Endothelial cell of umbilical vein (primary cell): ENCODE measurements at regions not wholly inside any gene's neighbourhood (a gene's known extent, or its start where the extent isn't known, plus 50 kb on each side); places are given as distances from the start of the nearest gene placed in this dataset.

Experiments
- BruUV-seq: library from RNA; stranded (reverse); fragments of 400-500 nt; replicated peaks from 2 replicates; lab custom pipeline; 2021; lab: Mats Ljungman, UMichigan
- CTCF ChIA-PET: fragments of 300-600, 350-600 bp; sonication (Branson Sonifier 250); formaldehyde crosslinking; loops from one replicate; lab custom pipeline; 2021; ENCODE audit warnings: antibody characterized with exemption, inconsistent platforms; lab: Charles Lee
- POLR2A ChIA-PET: fragments of 300-600, 350-600 bp; sonication (Branson Sonifier 250); formaldehyde crosslinking; loops from one replicate; lab custom pipeline; 2021; ENCODE audit warnings: antibody characterized with exemption, inconsistent platforms; lab: Charles Lee
- DNase-seq: peaks from one replicate; pipeline ENCODE4 v3.0.0-alpha.2; 2011; ENCODE audit warnings: low read depth, low spot score
- FAIRE-seq: peaks from 2 replicates; lab custom pipeline; 2011; peaks lifted over from hg19 to GRCh38; lab: Jason Lieb, UNC
- H2AFZ ChIP-seq: 2 replicates; pipeline ENCODE4 v1.6.0; 2012; ENCODE audit warnings: low read depth, low read length, control low read depth, inconsistent platforms
- H3K27ac ChIP-seq: 2 replicates; pipeline ENCODE4 v1.5.1; 2011; ENCODE audit warnings: low read depth, mild to moderate bottlenecking, control low read depth, low read length, moderate library complexity; ENCODE audit not compliant: insufficient read depth
- H3K27me3 ChIP-seq, 2 experiments: 2 replicates each; pipeline versions ENCODE4 v1.6.0 to v1.6.1; 2011; ENCODE audit warnings: low read length in 2 of 2, mixed read lengths in 1 of 2; ENCODE audit not compliant: control insufficient read depth in 2 of 2, insufficient read depth in 2 of 2
- H3K36me3 ChIP-seq, 2 experiments: 2 replicates in 1 of 2; 3 replicates in 1 of 2; pipeline ENCODE4 v1.5.1; 2011; ENCODE audit warnings: low read length in 2 of 2, mild to moderate bottlenecking in 1 of 2, moderate library complexity in 1 of 2; ENCODE audit not compliant: control insufficient read depth in 2 of 2, insufficient read depth in 2 of 2; ENCODE audit errors: extremely low read depth in 1 of 2
- H3K4me1 ChIP-seq: 3 replicates; pipeline ENCODE4 v1.5.1; 2011; ENCODE audit warnings: mild to moderate bottlenecking, low read length; ENCODE audit not compliant: control insufficient read depth, insufficient read depth; ENCODE audit errors: extremely low read depth
- H3K4me2 ChIP-seq: 2 replicates; pipeline ENCODE4 v1.6.1; 2011; ENCODE audit warnings: low read length, control low read depth, mixed read lengths; ENCODE audit not compliant: insufficient read depth
- H3K4me3 ChIP-seq, 3 experiments: fragments of 200-600 bp in 1 of 3; sonication (generic), shearing (Covaris generic) in 1 of 3; replicated peaks in 1 of 3; 2 replicates each; pipeline ENCODE4 v1.5.1; 2011 to 2016; ENCODE audit warnings: control low read depth in 3 of 3, low read length in 3 of 3, mild to moderate bottlenecking in 2 of 3, inconsistent platforms in 1 of 3, low read depth in 1 of 3, moderate library complexity in 1 of 3; ENCODE audit not compliant: insufficient read depth in 1 of 3
- H3K79me2 ChIP-seq: 2 replicates; pipeline ENCODE4 v1.6.0; 2012; ENCODE audit warnings: low read length, inconsistent platforms; ENCODE audit not compliant: control insufficient read depth, insufficient read depth
- H3K9ac ChIP-seq: replicated peaks from 2 replicates; pipeline ENCODE3; 2011; ENCODE audit warnings: low read length, control low read depth; ENCODE audit not compliant: insufficient read depth; ENCODE audit errors: extremely low read depth
- H3K9me1 ChIP-seq: replicated peaks from 3 replicates; pipeline ENCODE4 v1.6.0; 2011; ENCODE audit warnings: mild to moderate bottlenecking, low read length; ENCODE audit not compliant: control insufficient read depth, insufficient read depth; ENCODE audit errors: extremely low read depth
- H3K9me3 ChIP-seq: replicated peaks from 2 replicates; pipeline ENCODE4 v1.5.1; 2012; ENCODE audit warnings: low read length, inconsistent platforms; ENCODE audit not compliant: control insufficient read depth, insufficient read depth
- H4K20me1 ChIP-seq: replicated peaks from 2 replicates; pipeline ENCODE3; 2011; ENCODE audit warnings: mild to moderate bottlenecking, low read length; ENCODE audit not compliant: control insufficient read depth, insufficient read depth; ENCODE audit errors: extremely low read depth
- EZH2 ChIP-seq: IDR thresholded peaks from 2 replicates; pipeline ENCODE4 v1.6.1; 2012; ENCODE audit warnings: borderline replicate concordance, low read depth, mild to moderate bottlenecking, moderate library complexity, low read length, inconsistent platforms; ENCODE audit not compliant: severe bottlenecking
- FOS ChIP-seq: IDR thresholded peaks from 2 replicates; pipeline ENCODE4 v1.6.1; 2011; ENCODE audit warnings: mild to moderate bottlenecking, low read length, moderate library complexity, borderline replicate concordance; ENCODE audit not compliant: insufficient read depth
- GATA2 ChIP-seq: IDR thresholded peaks from 2 replicates; pipeline ENCODE4 v1.7.0; 2011; ENCODE audit warnings: low read depth, mild to moderate bottlenecking, moderate library complexity, mixed read lengths, low read length; ENCODE audit not compliant: insufficient read length, insufficient read depth
- JUN ChIP-seq: IDR thresholded peaks from 2 replicates; pipeline ENCODE4 v1.6.1; 2011; ENCODE audit warnings: borderline replicate concordance, low read depth; ENCODE audit not compliant: insufficient read length, insufficient read depth
- MYC ChIP-seq: IDR thresholded peaks from one replicate; pipeline ENCODE4 v1.6.1; 2011; ENCODE audit warnings: mild to moderate bottlenecking, low read depth, low read length
- POLR2A ChIP-seq: IDR thresholded peaks from 2 replicates; pipeline ENCODE4 v1.6.1; 2012; ENCODE audit warnings: low read depth, mild to moderate bottlenecking, control low read depth, low read length
- POLR2AphosphoS5 ChIP-seq: IDR thresholded peaks from 2 replicates; pipeline ENCODE4 v1.6.1; 2012; ENCODE audit warnings: low read depth, mild to moderate bottlenecking, control low read depth, low read length, moderate library complexity; ENCODE audit not compliant: insufficient read depth
- dilution Hi-C: fragments of 300-500 bp; cut with MboI; formaldehyde crosslinking; loops from one replicate; pipeline ENCODE4 v1.15.0; 2019; ENCODE audit warnings: low sequenced_read_pairs; ENCODE audit not compliant: extremely low pct_ligation_motif_present
- intact Hi-C: fragments of 100-400 bp; cut with micrococcal nuclease; formaldehyde crosslinking; loops from one replicate; pipeline ENCODE4 v1.10.0; 2022
- TF ChIP-seq, protein P1 (sequence below), 2 donors: IDR thresholded peaks; 1 replicate in 1 of 2; 2 replicates in 1 of 2; pipeline ENCODE4 v1.5.1; 2011; ENCODE audit warnings: low read length in 2 of 2, mild to moderate bottlenecking in 2 of 2, moderate library complexity in 2 of 2, control low read depth in 1 of 2, inconsistent platforms in 1 of 2, low read depth in 1 of 2; ENCODE audit not compliant: insufficient read depth in 1 of 2; ENCODE audit errors: extremely low read depth in 1 of 2
- TF ChIP-seq, protein P2 (sequence below): IDR thresholded peaks from 2 replicates; pipeline ENCODE4 v1.6.1; 2011; ENCODE audit not compliant: insufficient read depth, insufficient read length

DNA sequence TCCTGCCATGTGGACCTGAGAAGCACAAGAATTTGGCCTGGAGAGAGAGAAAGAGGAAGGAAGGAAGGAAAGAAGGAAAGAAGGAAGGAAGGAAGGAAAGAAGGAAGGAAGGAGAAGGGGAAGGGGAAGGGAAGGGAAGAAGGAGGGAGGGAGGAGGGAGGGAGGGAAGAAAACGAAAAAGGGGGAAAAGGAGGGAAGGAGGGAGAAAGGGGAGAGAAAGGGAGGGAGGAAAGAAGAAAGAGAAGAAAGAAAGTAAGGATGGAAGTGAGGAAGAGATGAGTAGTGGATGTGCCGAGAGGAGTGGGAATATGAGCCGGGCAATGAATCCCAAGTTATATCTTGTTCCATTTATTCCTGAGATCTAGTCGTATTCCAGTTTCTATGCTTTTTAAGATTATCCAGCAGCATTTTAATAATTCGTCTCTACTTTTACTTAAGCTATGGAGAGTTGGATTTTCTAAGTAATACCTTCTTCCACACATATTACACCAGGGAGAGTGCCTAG, 247.8 kb downstream of the TDRD15 start:
- H3K9me1 ChIP-seq: no peaks in the 10 kb centered on the region
- TF ChIP-seq, protein P1, sequence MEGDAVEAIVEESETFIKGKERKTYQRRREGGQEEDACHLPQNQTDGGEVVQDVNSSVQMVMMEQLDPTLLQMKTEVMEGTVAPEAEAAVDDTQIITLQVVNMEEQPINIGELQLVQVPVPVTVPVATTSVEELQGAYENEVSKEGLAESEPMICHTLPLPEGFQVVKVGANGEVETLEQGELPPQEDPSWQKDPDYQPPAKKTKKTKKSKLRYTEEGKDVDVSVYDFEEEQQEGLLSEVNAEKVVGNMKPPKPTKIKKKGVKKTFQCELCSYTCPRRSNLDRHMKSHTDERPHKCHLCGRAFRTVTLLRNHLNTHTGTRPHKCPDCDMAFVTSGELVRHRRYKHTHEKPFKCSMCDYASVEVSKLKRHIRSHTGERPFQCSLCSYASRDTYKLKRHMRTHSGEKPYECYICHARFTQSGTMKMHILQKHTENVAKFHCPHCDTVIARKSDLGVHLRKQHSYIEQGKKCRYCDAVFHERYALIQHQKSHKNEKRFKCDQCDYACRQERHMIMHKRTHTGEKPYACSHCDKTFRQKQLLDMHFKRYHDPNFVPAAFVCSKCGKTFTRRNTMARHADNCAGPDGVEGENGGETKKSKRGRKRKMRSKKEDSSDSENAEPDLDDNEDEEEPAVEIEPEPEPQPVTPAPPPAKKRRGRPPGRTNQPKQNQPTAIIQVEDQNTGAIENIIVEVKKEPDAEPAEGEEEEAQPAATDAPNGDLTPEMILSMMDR (IDR thresholded peaks at IDR 0.05; ENCODE audit: extremely low read depth in 1 of 2, insufficient read depth in 1 of 2, low read depth in 1 of 2, low read length in 2 of 2): no peak
- no peak for TF ChIP-seq JUN
- TF ChIP-seq POLR2AphosphoS5: no peak
- TF ChIP-seq EZH2: no peak
- TF ChIP-seq POLR2A: no peak
- no peak for TF ChIP-seq GATA2
- TF ChIP-seq MYC: no peak
- TF ChIP-seq FOS: no peak
- TF ChIP-seq, protein P2, sequence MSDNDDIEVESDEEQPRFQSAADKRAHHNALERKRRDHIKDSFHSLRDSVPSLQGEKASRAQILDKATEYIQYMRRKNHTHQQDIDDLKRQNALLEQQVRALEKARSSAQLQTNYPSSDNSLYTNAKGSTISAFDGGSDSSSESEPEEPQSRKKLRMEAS: no peak
- no peak for FAIRE-seq
- POLR2A ChIA-PET: no interaction called here
- no peak overlapping the region for H3K4me3 ChIP-seq
- intact Hi-C loops: no loop called here
- DNase-seq: no peak
- CTCF ChIA-PET: no interaction called here
- no peaks in the 10 kb centered on the region for H4K20me1 ChIP-seq
- H3K27me3 ChIP-seq: no peaks in the 10 kb centered on the region
- no peak overlapping the region for H2AFZ ChIP-seq
- BruUV-seq: no TSS peak
- no peaks in the 10 kb centered on the region for H3K4me1 ChIP-seq
- H3K27ac ChIP-seq: no peak overlapping the region
- no peak overlapping the region for H3K9ac ChIP-seq
- no peaks in the 10 kb centered on the region for H3K79me2 ChIP-seq
- H3K9me3 ChIP-seq: peaks cover 4% of the 10 kb centered on the region
- H3K4me2 ChIP-seq: no peak overlapping the region
- no peaks in the 10 kb centered on the region for H3K36me3 ChIP-seq
- dilution Hi-C loops: no loop called here
